ENCODE measurements at regions not wholly inside any gene's neighbourhood (a gene's known extent, or its start where the extent isn't known, plus 50 kb on each side); places are given as distances from the start of the nearest gene placed in this dataset.

DNA sequence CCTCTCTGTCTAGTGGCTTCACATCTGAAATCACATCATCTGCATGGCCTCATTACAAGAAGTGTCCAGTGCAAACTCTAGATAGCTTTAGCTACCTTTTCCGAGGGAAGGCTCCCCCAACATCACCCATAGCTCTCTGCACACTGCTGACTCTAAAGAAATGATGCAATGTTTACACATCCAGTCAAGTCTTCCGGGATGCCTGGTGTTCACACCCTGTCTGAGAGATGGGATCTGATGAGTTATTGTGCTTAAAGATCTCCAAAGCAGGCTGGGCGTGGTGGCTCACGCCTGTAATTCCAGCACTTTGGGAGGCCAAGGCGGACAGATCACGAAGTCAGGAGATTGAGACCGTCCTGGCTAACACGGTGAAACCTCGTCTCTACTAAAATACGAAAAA is 404.6 kb upstream of the IRAK1BP1 start:
- TF ChIP-seq EZH2 (IDR thresholded peaks at IDR 0.05; ENCODE audit: borderline replicate concordance, low read length), result no peak
- TF ChIP-seq, protein P1, sequence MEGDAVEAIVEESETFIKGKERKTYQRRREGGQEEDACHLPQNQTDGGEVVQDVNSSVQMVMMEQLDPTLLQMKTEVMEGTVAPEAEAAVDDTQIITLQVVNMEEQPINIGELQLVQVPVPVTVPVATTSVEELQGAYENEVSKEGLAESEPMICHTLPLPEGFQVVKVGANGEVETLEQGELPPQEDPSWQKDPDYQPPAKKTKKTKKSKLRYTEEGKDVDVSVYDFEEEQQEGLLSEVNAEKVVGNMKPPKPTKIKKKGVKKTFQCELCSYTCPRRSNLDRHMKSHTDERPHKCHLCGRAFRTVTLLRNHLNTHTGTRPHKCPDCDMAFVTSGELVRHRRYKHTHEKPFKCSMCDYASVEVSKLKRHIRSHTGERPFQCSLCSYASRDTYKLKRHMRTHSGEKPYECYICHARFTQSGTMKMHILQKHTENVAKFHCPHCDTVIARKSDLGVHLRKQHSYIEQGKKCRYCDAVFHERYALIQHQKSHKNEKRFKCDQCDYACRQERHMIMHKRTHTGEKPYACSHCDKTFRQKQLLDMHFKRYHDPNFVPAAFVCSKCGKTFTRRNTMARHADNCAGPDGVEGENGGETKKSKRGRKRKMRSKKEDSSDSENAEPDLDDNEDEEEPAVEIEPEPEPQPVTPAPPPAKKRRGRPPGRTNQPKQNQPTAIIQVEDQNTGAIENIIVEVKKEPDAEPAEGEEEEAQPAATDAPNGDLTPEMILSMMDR (IDR thresholded peaks at IDR 0.05; ENCODE audit: low read length), result no peak

All from OCI-LY1 (cell line).